Left lung (tissue), 4 donors: ENCODE measurements at regions not wholly inside any gene's neighbourhood (a gene's known extent, or its start where the extent isn't known, plus 50 kb on each side); places are given as distances from the start of the nearest gene placed in this dataset.
"Not testable (repeated sequence)": the region's sequence is repeated elsewhere in the genome, so short reads cannot be mapped to it uniquely, and the experiment has no call there.

Experiments used
- ATAC-seq: fragments of 200-7000 bp; cut with Tn5 transposase; one replicate; pipeline ENCODE4 v1.9.1; 2020; ENCODE audit warnings: moderate library complexity
- DNase-seq, 4 donors: peaks; one replicate each; pipeline ENCODE4 v3.0.0-alpha.2; 2013 to 2020
- H3K27ac ChIP-seq, 2 donors: fragments of 200-600 bp; sonication (generic) in 1 of 2; one replicate each; pipeline versions ENCODE4 v1.5.0 to v1.8.0; 2020 to 2021
- H3K27me3 ChIP-seq, 2 donors: fragments of 200-600 bp; sonication (generic) in 1 of 2; one replicate each; pipeline versions ENCODE4 v1.5.0 to v1.8.0; 2020 to 2021
- H3K36me3 ChIP-seq, 2 donors: fragments of 200-600 bp; sonication (generic) in 1 of 2; one replicate each; pipeline versions ENCODE4 v1.5.0 to v1.8.0; 2020 to 2021
- H3K4me1 ChIP-seq, 2 donors: fragments of 200-600 bp; one replicate each; pipeline ENCODE4 v1.8.0; 2021
- H3K4me3 ChIP-seq, 2 donors: fragments of 200-600 bp; sonication (generic) in 1 of 2; one replicate each; pipeline versions ENCODE4 v1.5.0 to v1.8.0; 2020 to 2021; ENCODE audit warnings: mild to moderate bottlenecking in 1 of 2
- H3K9me3 ChIP-seq, 2 donors: fragments of 200-600 bp; sonication (generic) in 1 of 2; one replicate each; pipeline versions ENCODE4 v1.5.0 to v1.8.0; 2020 to 2021
- intact Hi-C, 2 donors: fragments of 100-400 bp; cut with DNase I; formaldehyde crosslinking; loops; one replicate each; pipeline versions ENCODE4 v1.11.2 to v1.14.2; 2022
- TF ChIP-seq, protein P1 (sequence below), 2 donors: fragments of 200-600 bp; sonication (generic) in 1 of 2; IDR thresholded peaks; one replicate each; pipeline versions ENCODE4 v1.5.0 to v1.8.0; 2021; ENCODE audit warnings: antibody characterized with exemption in 2 of 2
- donor health status: DM: no; HTN: yes; CAD: no.
- donor health status: DM: no; HTN: no; CAD: no.

DNA sequence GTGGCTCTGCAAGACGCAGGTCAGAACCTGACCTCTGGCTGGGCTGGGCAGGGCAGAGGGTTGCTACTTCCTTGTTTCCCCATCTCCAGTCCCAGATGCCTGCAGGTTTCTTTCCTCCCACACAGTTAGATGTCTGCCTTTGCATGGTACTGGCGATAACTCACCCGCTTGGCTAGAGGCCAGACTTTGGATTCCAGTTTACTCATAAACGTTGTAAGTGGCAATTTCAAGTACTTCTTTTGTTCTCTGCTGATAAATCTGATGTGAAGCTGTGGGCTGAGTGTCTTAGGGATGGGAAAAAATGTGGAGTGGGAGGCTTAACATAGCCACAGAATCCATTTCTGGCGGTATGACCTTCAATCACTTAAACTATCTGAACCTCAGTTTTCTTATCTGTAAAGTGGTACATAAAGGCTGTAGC lies 194.2 kb downstream of the EBLN2 start:
- H3K36me3 ChIP-seq: no peaks in the 10 kb centered on the region
- no peak overlapping the region for H3K4me3 ChIP-seq
- intact Hi-C loops: no loop called here
- H3K27ac ChIP-seq: no peak overlapping the region
- H3K9me3 ChIP-seq: no peaks in the 10 kb centered on the region
- DNase-seq (peak in 1 of 4 donors; percentile 16), ATAC-seq (peak; percentile 81)
- H3K4me1 ChIP-seq: no peaks in the 10 kb centered on the region
- H3K27me3 ChIP-seq: peaks cover 0 to 4% of the 10 kb centered on the region in 2 donors
- TF ChIP-seq, protein P1, sequence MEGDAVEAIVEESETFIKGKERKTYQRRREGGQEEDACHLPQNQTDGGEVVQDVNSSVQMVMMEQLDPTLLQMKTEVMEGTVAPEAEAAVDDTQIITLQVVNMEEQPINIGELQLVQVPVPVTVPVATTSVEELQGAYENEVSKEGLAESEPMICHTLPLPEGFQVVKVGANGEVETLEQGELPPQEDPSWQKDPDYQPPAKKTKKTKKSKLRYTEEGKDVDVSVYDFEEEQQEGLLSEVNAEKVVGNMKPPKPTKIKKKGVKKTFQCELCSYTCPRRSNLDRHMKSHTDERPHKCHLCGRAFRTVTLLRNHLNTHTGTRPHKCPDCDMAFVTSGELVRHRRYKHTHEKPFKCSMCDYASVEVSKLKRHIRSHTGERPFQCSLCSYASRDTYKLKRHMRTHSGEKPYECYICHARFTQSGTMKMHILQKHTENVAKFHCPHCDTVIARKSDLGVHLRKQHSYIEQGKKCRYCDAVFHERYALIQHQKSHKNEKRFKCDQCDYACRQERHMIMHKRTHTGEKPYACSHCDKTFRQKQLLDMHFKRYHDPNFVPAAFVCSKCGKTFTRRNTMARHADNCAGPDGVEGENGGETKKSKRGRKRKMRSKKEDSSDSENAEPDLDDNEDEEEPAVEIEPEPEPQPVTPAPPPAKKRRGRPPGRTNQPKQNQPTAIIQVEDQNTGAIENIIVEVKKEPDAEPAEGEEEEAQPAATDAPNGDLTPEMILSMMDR (IDR thresholded peaks at IDR 0.05): no peak

- H3K4me1 ChIP-seq: no peaks in the 10 kb centered on the region
- no peak overlapping the region for H3K4me3 ChIP-seq
- H3K36me3 ChIP-seq: no peaks in the 10 kb centered on the region
- ATAC-seq (no peak), DNase-seq (no peak)
- H3K27me3 ChIP-seq: peaks cover 0 to 4% of the 10 kb centered on the region in 2 donors
- intact Hi-C loops: no loop called here
- no peak overlapping the region for H3K27ac ChIP-seq
- no peaks in the 10 kb centered on the region for H3K9me3 ChIP-seq
- TF ChIP-seq, protein P1 (IDR thresholded peaks at IDR 0.05): no peak
Observed at GRCh38 chr3:73257186-73257585, 195.7 kb downstream of the EBLN2 start.

DNA sequence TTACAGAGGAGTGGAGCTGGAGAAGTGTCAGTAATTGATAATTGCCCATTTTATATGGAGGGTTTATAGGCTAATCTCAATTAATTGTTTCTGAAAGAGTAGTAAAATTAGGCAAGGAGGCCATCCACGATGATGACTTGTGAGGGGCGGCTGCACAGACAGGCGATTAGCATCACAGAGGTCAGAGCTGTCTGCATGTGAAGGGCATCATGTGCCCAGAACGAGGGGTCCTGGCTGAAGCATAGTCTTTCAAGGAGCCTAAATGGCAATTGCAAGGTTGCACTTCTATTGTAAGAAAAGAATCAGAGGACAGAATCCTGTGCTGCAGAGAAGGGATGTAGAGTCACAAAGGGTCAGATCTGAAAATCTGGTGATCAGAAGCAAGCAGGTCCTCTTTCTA lies 196.6 kb downstream of the EBLN2 start:
- Histone ChIP-seq H3K9me3 (no peaks in the 10 kb centered on the region), H3K4me3 (no peak overlapping the region), H3K27me3 (peaks cover 0 to 4% of the 10 kb centered on the region in 2 donors), H3K36me3 (no peaks in the 10 kb centered on the region), H3K4me1 (no peaks in the 10 kb centered on the region), H3K27ac (no peak overlapping the region)
- intact Hi-C loops: no loop called here
- TF ChIP-seq, protein P1 (IDR thresholded peaks at IDR 0.05): no peak
- ATAC-seq (no peak), DNase-seq (no peak)

DNA sequence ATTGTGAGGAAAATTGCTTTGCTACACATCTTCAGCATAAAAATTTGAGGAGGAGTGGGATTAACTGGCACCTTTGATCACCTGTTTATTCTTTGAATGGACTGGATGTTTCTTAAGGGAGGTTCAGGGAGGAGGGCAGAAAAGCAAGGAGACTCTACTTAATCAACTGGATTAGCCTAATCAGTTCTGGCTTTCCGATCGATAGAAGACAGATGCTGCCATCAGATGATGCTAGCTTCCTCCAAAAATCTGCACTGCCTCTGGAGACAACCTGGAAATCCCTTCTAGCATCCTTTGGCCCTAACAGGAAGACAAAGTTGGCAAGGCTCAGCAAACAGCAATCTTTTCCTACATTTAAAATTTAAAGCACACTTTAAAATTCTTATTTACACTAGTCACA lies 197.8 kb downstream of the EBLN2 start:
- Histone ChIP-seq H3K27ac (no peak overlapping the region), H3K4me3 (no peak overlapping the region), H3K4me1 (no peaks in the 10 kb centered on the region), H3K27me3 (peaks cover 0 to 4% of the 10 kb centered on the region in 2 donors), H3K9me3 (no peaks in the 10 kb centered on the region), H3K36me3 (no peaks in the 10 kb centered on the region)
- DNase-seq (no peak), ATAC-seq (no peak)
- intact Hi-C loops: no loop called here
- TF ChIP-seq, protein P1 (IDR thresholded peaks at IDR 0.05): no peak

GRCh38 chr3:73259856-73260255 lies 198.4 kb downstream of the EBLN2 start:
- H3K36me3 ChIP-seq: no peaks in the 10 kb centered on the region
- H3K4me3 ChIP-seq: no peak overlapping the region
- H3K27ac ChIP-seq: no peak overlapping the region
- H3K27me3 ChIP-seq: peaks cover 0 to 4% of the 10 kb centered on the region in 2 donors
- no peak for DNase-seq
- no peaks in the 10 kb centered on the region for H3K9me3 ChIP-seq
- TF ChIP-seq, protein P1 (IDR thresholded peaks at IDR 0.05): no peak
- no peak for ATAC-seq
- intact Hi-C loops: no loop called here
- H3K4me1 ChIP-seq: no peaks in the 10 kb centered on the region

DNA sequence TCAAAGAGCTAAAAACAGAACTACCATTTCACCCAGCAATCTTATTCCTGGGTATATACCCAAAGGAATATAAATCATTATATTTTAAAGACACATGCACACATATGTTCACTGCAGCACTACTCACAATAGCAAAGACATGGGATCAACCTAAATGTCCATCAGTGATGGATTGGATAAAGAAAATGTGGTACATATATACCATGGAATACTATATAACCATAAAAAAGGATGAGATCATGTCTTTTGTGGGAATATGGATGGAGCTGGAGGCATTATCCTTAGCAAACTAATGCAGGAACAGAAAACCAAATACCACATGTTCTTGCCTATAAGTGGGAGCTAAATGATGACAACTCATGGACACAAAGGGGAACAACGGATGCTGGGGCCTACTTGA lies 205.1 kb downstream of the EBLN2 start:
- ATAC-seq: not testable (repeated sequence)

GRCh38 chr3:73269126-73269525 lies 207.7 kb downstream of the EBLN2 start:
- H3K9me3 ChIP-seq, H3K27me3 ChIP-seq, H3K27ac ChIP-seq, intact Hi-C loops, H3K36me3 ChIP-seq, H3K4me1 ChIP-seq, DNase-seq, H3K4me3 ChIP-seq, ATAC-seq: not testable (repeated sequence)

More for the DNA sequence above, 205.1 kb downstream of the EBLN2 start:
- H3K9me3 ChIP-seq, H3K4me3 ChIP-seq, H3K27me3 ChIP-seq, H3K27ac ChIP-seq, H3K36me3 ChIP-seq, H3K4me1 ChIP-seq, intact Hi-C loops, DNase-seq: not testable (repeated sequence)
